ENCODE measurements at regions not wholly inside any gene's neighbourhood (a gene's known extent, or its start where the extent isn't known, plus 50 kb on each side); places are given as distances from the start of the nearest gene placed in this dataset.

DNA sequence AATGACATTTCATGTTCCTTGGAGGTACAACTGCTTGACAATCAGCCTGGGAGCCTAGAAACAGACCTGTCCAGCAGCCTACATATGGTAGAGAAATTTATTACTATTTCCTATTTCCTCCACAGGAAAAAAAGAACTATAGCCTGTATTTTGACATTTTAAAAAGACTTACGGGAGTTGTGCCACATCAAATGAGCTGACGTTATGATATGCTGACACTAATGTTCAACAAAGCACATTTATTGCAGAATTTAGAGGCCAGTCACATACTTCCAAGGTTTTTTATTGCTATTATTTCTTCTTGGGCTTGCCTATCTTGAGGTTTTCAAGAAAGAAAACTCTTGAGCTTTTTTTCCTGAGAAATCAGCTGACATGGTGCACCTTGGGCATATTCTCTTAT, 305.3 kb downstream of the LRIG3 start:
- no peak overlapping the region for H3K4me3 ChIP-seq (replicated peaks; ENCODE audit: low read depth, low read length)
- TF ChIP-seq, protein P1, sequence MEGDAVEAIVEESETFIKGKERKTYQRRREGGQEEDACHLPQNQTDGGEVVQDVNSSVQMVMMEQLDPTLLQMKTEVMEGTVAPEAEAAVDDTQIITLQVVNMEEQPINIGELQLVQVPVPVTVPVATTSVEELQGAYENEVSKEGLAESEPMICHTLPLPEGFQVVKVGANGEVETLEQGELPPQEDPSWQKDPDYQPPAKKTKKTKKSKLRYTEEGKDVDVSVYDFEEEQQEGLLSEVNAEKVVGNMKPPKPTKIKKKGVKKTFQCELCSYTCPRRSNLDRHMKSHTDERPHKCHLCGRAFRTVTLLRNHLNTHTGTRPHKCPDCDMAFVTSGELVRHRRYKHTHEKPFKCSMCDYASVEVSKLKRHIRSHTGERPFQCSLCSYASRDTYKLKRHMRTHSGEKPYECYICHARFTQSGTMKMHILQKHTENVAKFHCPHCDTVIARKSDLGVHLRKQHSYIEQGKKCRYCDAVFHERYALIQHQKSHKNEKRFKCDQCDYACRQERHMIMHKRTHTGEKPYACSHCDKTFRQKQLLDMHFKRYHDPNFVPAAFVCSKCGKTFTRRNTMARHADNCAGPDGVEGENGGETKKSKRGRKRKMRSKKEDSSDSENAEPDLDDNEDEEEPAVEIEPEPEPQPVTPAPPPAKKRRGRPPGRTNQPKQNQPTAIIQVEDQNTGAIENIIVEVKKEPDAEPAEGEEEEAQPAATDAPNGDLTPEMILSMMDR (IDR thresholded peaks at IDR 0.05; ENCODE audit: low read length, missing control alignments), result no peak
- DNase-seq (ENCODE audit: low read depth), result no peak

DNA sequence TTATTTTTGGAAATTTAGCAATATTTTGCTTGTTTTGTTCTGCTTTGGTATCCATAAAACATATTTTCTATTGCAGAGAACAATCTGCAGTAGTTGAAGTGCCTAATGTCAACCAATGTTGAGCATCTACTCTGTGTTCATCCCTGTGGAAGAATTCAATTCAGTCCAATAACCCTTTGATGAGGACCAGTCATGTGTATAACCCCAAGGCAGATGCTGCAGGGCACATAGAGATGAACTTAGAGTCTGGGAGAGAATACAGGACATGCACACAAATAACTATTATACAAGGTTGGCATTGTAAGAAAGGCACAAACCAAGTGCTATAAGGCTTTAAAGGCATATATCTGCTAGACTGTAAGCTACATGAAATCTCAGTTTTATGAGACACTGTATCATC, 304.7 kb downstream of the LRIG3 start:
- TF ChIP-seq, protein P1 (IDR thresholded peaks at IDR 0.05; ENCODE audit: low read length, missing control alignments), result no peak
- DNase-seq (ENCODE audit: low read depth), result no peak

DNA sequence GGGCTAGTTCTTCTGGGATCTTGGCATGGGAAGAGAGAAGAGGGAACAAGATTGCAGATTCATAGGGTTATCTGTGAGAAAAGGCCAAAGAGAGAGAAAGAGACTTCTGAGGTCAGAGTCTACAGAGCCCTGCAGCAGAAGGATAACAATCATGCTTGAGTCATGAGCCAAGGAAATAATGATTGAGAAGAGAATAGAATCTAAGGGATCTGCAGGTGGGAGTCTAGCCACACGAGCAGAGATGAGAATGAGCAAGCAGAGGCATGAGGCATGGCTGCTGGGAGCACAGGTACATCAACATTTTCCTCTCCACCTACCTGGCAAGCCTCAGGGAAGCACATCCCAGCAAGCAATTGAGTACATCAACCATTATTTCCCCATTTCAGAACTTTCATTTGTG, 303.7 kb downstream of the LRIG3 start:
- DNase-seq (ENCODE audit: low read depth), result no peak
- H3K4me3 ChIP-seq (replicated peaks; ENCODE audit: low read depth, low read length), result no peak overlapping the region
- TF ChIP-seq, protein P1 (IDR thresholded peaks at IDR 0.05; ENCODE audit: low read length, missing control alignments), result no peak

More for the DNA sequence above, 304.7 kb downstream of the LRIG3 start:
- no peak overlapping the region for H3K4me3 ChIP-seq (replicated peaks; ENCODE audit: low read depth, low read length)

DNA sequence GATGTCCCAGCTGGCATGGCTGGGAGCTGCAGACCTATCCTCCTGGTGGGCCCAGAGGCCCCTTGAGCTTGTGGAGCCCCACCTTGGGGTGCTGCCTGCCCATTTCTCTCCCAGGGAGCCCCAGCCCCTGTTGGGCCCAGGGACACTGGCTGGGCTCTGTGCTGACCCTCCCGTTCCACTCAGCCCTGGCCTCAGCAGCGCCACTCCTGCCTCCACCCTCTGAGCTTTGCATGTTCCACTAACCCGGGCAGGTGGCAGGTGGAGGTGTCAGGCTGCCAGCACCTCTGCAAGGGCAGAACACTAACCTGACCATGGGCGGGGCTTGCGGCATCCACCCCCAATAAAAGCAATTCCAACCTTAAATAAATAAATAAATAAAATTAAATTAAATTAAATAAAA, 299.2 kb downstream of the LRIG3 start:
- no peak overlapping the region for H3K4me3 ChIP-seq (replicated peaks; ENCODE audit: low read depth, low read length)
- TF ChIP-seq, protein P1 (IDR thresholded peaks at IDR 0.05; ENCODE audit: low read length, missing control alignments), result no peak
- no peak for DNase-seq (ENCODE audit: low read depth)

DNA sequence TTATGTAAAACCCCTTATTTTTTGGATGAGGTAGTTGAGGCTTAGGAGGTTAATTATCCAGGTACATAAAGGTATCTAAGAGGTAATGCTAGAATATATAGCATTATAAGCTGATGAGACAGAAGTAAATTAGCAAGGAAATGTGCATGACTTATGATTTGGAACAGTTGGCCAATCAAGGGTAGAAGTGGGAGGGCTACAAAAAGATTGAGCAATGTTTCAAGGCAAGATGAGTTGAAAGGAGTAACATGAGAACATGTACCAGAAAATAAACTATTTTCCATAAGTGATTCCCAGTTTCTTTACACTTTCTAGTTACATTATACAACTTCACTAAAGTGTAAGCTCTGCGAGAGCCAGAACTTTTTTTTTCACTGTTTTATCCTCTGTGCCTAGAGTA, 290.9 kb downstream of the LRIG3 start:
- no peak overlapping the region for H3K4me3 ChIP-seq (replicated peaks; ENCODE audit: low read depth, low read length)
- TF ChIP-seq, protein P1 (IDR thresholded peaks at IDR 0.05; ENCODE audit: low read length, missing control alignments), result no peak
- DNase-seq (ENCODE audit: low read depth), result peak; percentile 39

DNA sequence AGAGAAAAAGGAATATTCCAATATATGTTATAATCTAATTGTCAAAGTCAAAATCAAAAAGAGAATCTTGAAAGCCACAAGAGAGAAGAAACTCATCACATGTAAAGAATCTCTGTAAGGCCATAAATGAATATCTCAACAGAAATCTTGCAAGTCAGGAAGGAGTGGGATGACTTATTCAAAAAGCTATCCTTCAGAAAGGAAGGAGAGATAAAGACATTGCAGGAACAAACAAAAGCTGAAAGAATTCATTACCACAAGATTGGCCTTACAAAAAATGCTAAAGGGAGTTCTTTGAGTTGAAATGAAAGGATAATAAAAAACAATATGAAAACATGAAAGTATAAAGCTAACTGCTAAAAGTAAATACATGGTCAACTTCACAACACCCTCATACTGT, 286.8 kb downstream of the LRIG3 start:
- no peak overlapping the region for H3K4me3 ChIP-seq (replicated peaks; ENCODE audit: low read depth, low read length)
- TF ChIP-seq, protein P1 (IDR thresholded peaks at IDR 0.05; ENCODE audit: low read length, missing control alignments), result no peak
- peak; percentile 57 for DNase-seq (ENCODE audit: low read depth)

DNA sequence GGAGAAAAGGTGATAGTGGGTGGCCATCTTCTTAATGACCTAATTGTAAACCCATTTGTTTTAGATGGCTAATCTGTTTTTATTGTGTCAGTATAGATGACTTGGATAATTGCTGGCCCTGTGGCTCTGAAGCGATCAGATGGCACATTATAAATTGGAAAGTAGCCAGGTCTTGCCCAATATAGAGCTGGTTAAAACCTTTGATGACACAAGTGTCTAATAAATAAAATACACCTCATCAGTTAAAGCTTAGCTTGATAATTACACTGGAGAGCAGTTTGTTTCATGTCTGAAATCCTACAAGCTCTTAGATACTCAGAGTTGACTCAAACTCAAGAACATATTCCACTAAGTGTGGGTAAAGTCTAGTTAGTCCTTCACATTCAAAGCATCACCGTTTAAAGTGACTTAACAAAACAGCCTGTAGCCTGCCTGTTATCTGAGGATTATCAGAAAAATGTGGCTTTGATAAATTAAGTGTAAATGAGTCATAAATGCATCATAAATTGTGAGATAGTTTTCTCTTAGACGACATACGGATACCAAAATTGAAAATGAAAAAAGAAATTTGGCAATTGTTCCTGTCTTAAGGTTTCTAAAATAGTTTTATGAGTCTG, 280.9 kb downstream of the LRIG3 start:
- TF ChIP-seq, protein P1 (IDR thresholded peaks at IDR 0.05; ENCODE audit: low read length, missing control alignments), result no peak

More for the DNA sequence above, 280.9 kb downstream of the LRIG3 start:
- DNase-seq (ENCODE audit: low read depth), result peak; percentile 31
- no peak overlapping the region for H3K4me3 ChIP-seq (replicated peaks; ENCODE audit: low read depth, low read length)

Measured in fibroblast of pulmonary artery (primary cell).